Left lung (tissue), 4 donors: ENCODE measurements at regions not wholly inside any gene's neighbourhood (a gene's known extent, or its start where the extent isn't known, plus 50 kb on each side); places are given as distances from the start of the nearest gene placed in this dataset.

Source experiments
- ATAC-seq: fragments of 200-7000 bp; cut with Tn5 transposase; one replicate; pipeline ENCODE4 v1.9.1; 2020; ENCODE audit warnings: moderate library complexity
- DNase-seq, 4 donors: peaks; one replicate each; pipeline ENCODE4 v3.0.0-alpha.2; 2013 to 2020
- H3K27ac ChIP-seq, 2 donors: fragments of 200-600 bp; sonication (generic) in 1 of 2; one replicate each; pipeline versions ENCODE4 v1.5.0 to v1.8.0; 2020 to 2021
- H3K27me3 ChIP-seq, 2 donors: fragments of 200-600 bp; sonication (generic) in 1 of 2; one replicate each; pipeline versions ENCODE4 v1.5.0 to v1.8.0; 2020 to 2021
- H3K36me3 ChIP-seq, 2 donors: fragments of 200-600 bp; sonication (generic) in 1 of 2; one replicate each; pipeline versions ENCODE4 v1.5.0 to v1.8.0; 2020 to 2021
- H3K4me1 ChIP-seq, 2 donors: fragments of 200-600 bp; one replicate each; pipeline ENCODE4 v1.8.0; 2021
- H3K4me3 ChIP-seq, 2 donors: fragments of 200-600 bp; sonication (generic) in 1 of 2; one replicate each; pipeline versions ENCODE4 v1.5.0 to v1.8.0; 2020 to 2021; ENCODE audit warnings: mild to moderate bottlenecking in 1 of 2
- H3K9me3 ChIP-seq, 2 donors: fragments of 200-600 bp; sonication (generic) in 1 of 2; one replicate each; pipeline versions ENCODE4 v1.5.0 to v1.8.0; 2020 to 2021
- CTCF ChIP-seq, 2 donors: fragments of 200-600 bp; sonication (generic) in 1 of 2; IDR thresholded peaks; one replicate each; pipeline versions ENCODE4 v1.5.0 to v1.8.0; 2021; ENCODE audit warnings: antibody characterized with exemption in 2 of 2
- intact Hi-C, 2 donors: fragments of 100-400 bp; cut with DNase I; formaldehyde crosslinking; loops; one replicate each; pipeline versions ENCODE4 v1.11.2 to v1.14.2; 2022
- donor health status: DM: no; HTN: yes; CAD: no.
- donor health status: DM: no; HTN: no; CAD: no.

GRCh38 chr6:169863710-169864109, 112.3 kb downstream of the ERMARD start:
- intact Hi-C loops = no loop called here
- Histone ChIP-seq H3K4me1 (no peaks in the 10 kb centered on the region), H3K9me3 (peaks cover 0 to 1% of the 10 kb centered on the region in 2 donors), H3K27me3 (no peaks in the 10 kb centered on the region), H3K4me3 (no peak overlapping the region), H3K36me3 (no peaks in the 10 kb centered on the region), H3K27ac (no peak overlapping the region)
- TF ChIP-seq CTCF (IDR thresholded peaks at IDR 0.05) = no peak
- no peak for DNase-seq
- ATAC-seq = no peak

- Histone ChIP-seq H3K4me1 (no peaks in the 10 kb centered on the region), H3K27ac (peak overlapping the region in 1 of 2 donors; percentile 25), H3K27me3 (no peaks in the 10 kb centered on the region), H3K4me3 (no peak overlapping the region), H3K36me3 (no peaks in the 10 kb centered on the region), H3K9me3 (peaks cover 0 to 7% of the 10 kb centered on the region in 2 donors)
- DNase-seq (peak in 1 of 4 donors; percentile 50), ATAC-seq (no peak)
- intact Hi-C loops = no loop called here
- TF ChIP-seq CTCF (IDR thresholded peaks at IDR 0.05) = no peak
Observed at GRCh38 chr6:169862892-169863525, 111.6 kb downstream of the ERMARD start.

- Histone ChIP-seq H3K27me3 (no peaks in the 10 kb centered on the region), H3K4me1 (no peaks in the 10 kb centered on the region), H3K36me3 (no peaks in the 10 kb centered on the region), H3K9me3 (peaks cover 0 to 15% of the 10 kb centered on the region in 2 donors), H3K27ac (peak overlapping the region in 1 of 2 donors; percentile 25), H3K4me3 (no peak overlapping the region)
- intact Hi-C loops = no loop called here
- DNase-seq (peak in 2 of 4 donors; percentile 14 to 18), ATAC-seq (no peak)
- no peak for TF ChIP-seq CTCF (IDR thresholded peaks at IDR 0.05)
Observed at GRCh38 chr6:169862043-169862891, 110.8 kb downstream of the ERMARD start.

- peak in 1 of 4 donors; percentile 41 for DNase-seq
- Histone ChIP-seq H3K4me1 (no peaks in the 10 kb centered on the region), H3K36me3 (no peaks in the 10 kb centered on the region), H3K27me3 (no peaks in the 10 kb centered on the region), H3K4me3 (no peak overlapping the region), H3K9me3 (peaks cover 0 to 17% of the 10 kb centered on the region in 2 donors), H3K27ac (peak overlapping the region in 1 of 2 donors; percentile 25)
- intact Hi-C loops = no loop called here
- no peak for TF ChIP-seq CTCF (IDR thresholded peaks at IDR 0.05)
- no peak for ATAC-seq
Observed at GRCh38 chr6:169861431-169862042, 110.1 kb downstream of the ERMARD start.
